SH-SY5Y (cell line): ENCODE measurements at regions not wholly inside any gene's neighbourhood (a gene's known extent, or its start where the extent isn't known, plus 50 kb on each side); places are given as distances from the start of the nearest gene placed in this dataset.

Experiments used
- GATA2 ChIP-seq: IDR thresholded peaks from 2 replicates; pipeline ENCODE4 v1.6.1; 2011; ENCODE audit warnings: mild to moderate bottlenecking, low read depth, low read length
- GATA3 ChIP-seq: IDR thresholded peaks from 2 replicates; pipeline ENCODE4 v1.6.1; 2011; ENCODE audit warnings: low read depth, mild to moderate bottlenecking, low read length, moderate library complexity

- TF ChIP-seq GATA2 (no peak), GATA3 (no peak)
These were observed 151.1 kb upstream of the CAMK1G start for GRCh38 chr1:209432443-209432825.
